Transverse colon (tissue), 4 donors: ENCODE measurements at regions not wholly inside any gene's neighbourhood (a gene's known extent, or its start where the extent isn't known, plus 50 kb on each side); places are given as distances from the start of the nearest gene placed in this dataset.
"Not testable (repeated sequence)": the region's sequence is repeated elsewhere in the genome, so short reads cannot be mapped to it uniquely, and the experiment has no call there.

ENCODE experiments used
- DNase-seq: peaks from one replicate; pipeline ENCODE4 v3.0.0-alpha.2; 2019
- H3K27ac ChIP-seq, 4 donors: fragments of 200-600 bp; sonication (generic); 2 replicates each; pipeline ENCODE4 v1.5.1; 2016 to 2018; ENCODE audit warnings: inconsistent platforms in 4 of 4
- H3K27me3 ChIP-seq: fragments of 200-600 bp; sonication (generic); 2 replicates; pipeline ENCODE4 v1.5.1; 2017; ENCODE audit warnings: inconsistent platforms
- H3K36me3 ChIP-seq, 4 donors: fragments of 200-600 bp; sonication (generic); 2 replicates each; pipeline ENCODE4 v1.5.1; 2017 to 2019; ENCODE audit warnings: inconsistent platforms in 4 of 4
- H3K4me1 ChIP-seq, 4 donors: fragments of 200-600 bp; sonication (generic); 2 replicates each; pipeline ENCODE4 v1.5.1; 2017 to 2020; ENCODE audit warnings: inconsistent platforms in 4 of 4
- H3K4me3 ChIP-seq, 4 donors: fragments of 200-600 bp; sonication (generic); 1 replicate in 1 of 4; 2 replicates in 3 of 4; pipeline versions ENCODE4 v1.5.1 to v1.6.1; 2017 to 2019; ENCODE audit warnings: inconsistent platforms in 4 of 4
- H3K9me3 ChIP-seq, 2 donors: fragments of 200-600 bp; sonication (generic); 2 replicates each; pipeline ENCODE4 v1.5.1; 2017 to 2019; ENCODE audit warnings: inconsistent platforms in 2 of 2
- CTCF ChIP-seq, 5 experiments: fragments of 200-600 bp in 3 of 5; fragments of 450-650 bp in 2 of 5; sonication (generic) in 3 of 5; IDR thresholded peaks; 1 replicate in 2 of 5; 2 replicates in 3 of 5; pipeline ENCODE4 v1.5.1; 2016 to 2017; ENCODE audit warnings: antibody characterized with exemption in 5 of 5, inconsistent platforms in 3 of 5, mild to moderate bottlenecking in 2 of 5, moderate library complexity in 1 of 5
- EP300 ChIP-seq: sonication (generic); formaldehyde crosslinking; IDR thresholded peaks from one replicate; pipeline ENCODE4 v1.6.1; 2017; ENCODE audit warnings: antibody characterized with exemption, low read depth
- POLR2A ChIP-seq: fragments of 450-650 bp; IDR thresholded peaks from one replicate; pipeline ENCODE4 v1.6.1; 2016; ENCODE audit warnings: antibody characterized with exemption, mild to moderate bottlenecking, moderate library complexity
- POLR2AphosphoS5 ChIP-seq, 3 donors: sonication (generic); formaldehyde crosslinking; IDR thresholded peaks; one replicate each; pipeline ENCODE4 v1.6.1; 2016; ENCODE audit warnings: antibody characterized with exemption in 3 of 3
- WGBS, 2 donors: methylation state at CpG; one replicate each; pipeline ENCODE4 v1.1.5; 2018; ENCODE audit warnings: low coverage in 1 of 2; 5-methylcytosine and 5-hydroxymethylcytosine counted together
- in situ Hi-C, 4 donors: fragments of 200-750 bp; cut with MboI; loops; one replicate each; pipeline versions ENCODE4 v1.15.0 to v1.15.1; 2017; ENCODE audit warnings: low sequenced_read_pairs in 3 of 4, low pct_ligation_motif_present in 1 of 4, low pct_unique_long_range_greater_than_20kb in 1 of 4
- intact Hi-C: fragments of 100-400 bp; cut with DNase I; formaldehyde crosslinking; loops from one replicate; pipeline ENCODE4 v1.15.1; 2023; ENCODE audit warnings: low total_unique reads

- Histone ChIP-seq H3K4me3 (no peak overlapping the region), H3K9me3 (no peaks in the 10 kb centered on the region), H3K36me3 (no peaks in the 10 kb centered on the region), H3K27ac (no peak overlapping the region), H3K27me3 (no peaks in the 10 kb centered on the region), H3K4me1 (no peaks in the 10 kb centered on the region)
- no peak for TF ChIP-seq CTCF (IDR thresholded peaks at IDR 0.05)
- no peak for TF ChIP-seq POLR2AphosphoS5 (IDR thresholded peaks at IDR 0.05)
- no peak for TF ChIP-seq POLR2A
- no peak for TF ChIP-seq EP300
- intact Hi-C loops (no loop called here), in situ Hi-C loops (no loop called here)
- DNase-seq = no peak
- WGBS, 2 donors = 75 to 88% methylated on average over 1 to 2 of the region's 2 CpGs
Measured at GRCh38 chr5:154674029-154674428, 81.1 kb upstream of the LARP1 start.

- in situ Hi-C loops = no loop called here
- H3K27ac ChIP-seq = no peak overlapping the region
- H3K4me1 ChIP-seq = no peaks in the 10 kb centered on the region
- no peaks in the 10 kb centered on the region for H3K9me3 ChIP-seq
- H3K27me3 ChIP-seq = no peaks in the 10 kb centered on the region
- H3K4me3 ChIP-seq = no peak overlapping the region
- intact Hi-C loops = no loop called here
- TF ChIP-seq EP300 = no peak
- TF ChIP-seq POLR2AphosphoS5 (IDR thresholded peaks at IDR 0.05) = no peak
- TF ChIP-seq POLR2A = no peak
- no peak for TF ChIP-seq CTCF (IDR thresholded peaks at IDR 0.05)
- DNase-seq = no peak
- no peaks in the 10 kb centered on the region for H3K36me3 ChIP-seq
- WGBS, 2 donors = 59 to 100% methylated on average over 1 to 4 of the region's 4 CpGs
Measured at GRCh38 chr5:154673506-154673905, 81.7 kb upstream of the LARP1 start.

GRCh38 chr5:154669913-154670312 is 85.3 kb upstream of the LARP1 start:
- H3K27me3 ChIP-seq, H3K27ac ChIP-seq, intact Hi-C loops, in situ Hi-C loops, DNase-seq, H3K4me1 ChIP-seq, H3K4me3 ChIP-seq, H3K36me3 ChIP-seq, H3K9me3 ChIP-seq: not testable (repeated sequence)
- WGBS, 2 donors = 93 to 95% methylated on average over 7 to 8 of the region's 8 CpGs

GRCh38 chr5:154669402-154669801 is 85.8 kb upstream of the LARP1 start:
- no peaks in the 10 kb centered on the region for H3K36me3 ChIP-seq
- peaks cover 4 to 5% of the 10 kb centered on the region in 2 donors for H3K9me3 ChIP-seq
- H3K4me3 ChIP-seq = no peak overlapping the region
- in situ Hi-C loops (no loop called here), intact Hi-C loops (no loop called here)
- no peaks in the 10 kb centered on the region for H3K27me3 ChIP-seq
- WGBS, 2 donors = 95 to 96% methylated on average over 6 to 7 of the region's 7 CpGs
- no peak for DNase-seq
- no peak overlapping the region for H3K27ac ChIP-seq
- no peak for TF ChIP-seq CTCF (IDR thresholded peaks at IDR 0.05)
- TF ChIP-seq EP300 = no peak
- TF ChIP-seq POLR2A = no peak
- no peak for TF ChIP-seq POLR2AphosphoS5 (IDR thresholded peaks at IDR 0.05)
- H3K4me1 ChIP-seq = no peaks in the 10 kb centered on the region

- Histone ChIP-seq H3K4me1 (no peaks in the 10 kb centered on the region), H3K36me3 (no peaks in the 10 kb centered on the region), H3K27ac (no peak overlapping the region), H3K4me3 (no peak overlapping the region), H3K9me3 (peaks cover 4 to 7% of the 10 kb centered on the region in 2 donors), H3K27me3 (no peaks in the 10 kb centered on the region)
- in situ Hi-C loops = no loop called here
- TF ChIP-seq POLR2AphosphoS5 (IDR thresholded peaks at IDR 0.05) (no peak), CTCF (IDR thresholded peaks at IDR 0.05) (no peak), EP300 (no peak), POLR2A (no peak)
- no peak for DNase-seq
- intact Hi-C loops = no loop called here
Measured at GRCh38 chr5:154664869-154665268, 90.3 kb upstream of the LARP1 start.
